NCI-H460 (cell line): ENCODE measurements at regions not wholly inside any gene's neighbourhood (a gene's known extent, or its start where the extent isn't known, plus 50 kb on each side); places are given as distances from the start of the nearest gene placed in this dataset.
"Not testable (repeated sequence)": the region's sequence is repeated elsewhere in the genome, so short reads cannot be mapped to it uniquely, and the experiment has no call there.

Experiments
- DNase-seq: peaks from one replicate; pipeline ENCODE4 v3.0.0-alpha.2; 2016; ENCODE audit warnings: low read depth; ENCODE audit errors: extremely low read depth

DNA sequence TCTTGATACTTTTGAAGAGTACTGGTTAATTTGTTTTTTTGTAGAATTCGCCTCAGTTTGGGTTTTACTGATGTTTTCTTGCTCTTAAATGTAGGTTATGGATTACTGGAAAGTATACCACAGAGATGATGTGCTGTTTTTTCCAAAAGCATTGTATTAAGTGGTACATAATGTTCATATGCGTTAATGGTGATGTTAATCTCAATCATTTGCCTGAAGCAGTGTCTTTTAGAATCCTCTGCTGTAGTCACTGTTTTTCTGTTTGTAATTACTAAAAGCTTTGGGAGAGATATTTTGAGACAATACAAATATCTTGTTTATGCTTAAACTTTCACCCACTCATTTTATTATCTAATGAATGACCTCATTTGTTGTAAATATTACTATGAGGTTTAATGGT is 163.4 kb upstream of the LRP1B start:
- DNase-seq, result no peak

- DNase-seq, result no peak
These were observed 161.2 kb upstream of the LRP1B start for GRCh38 chr2:142291969-142292368.

GRCh38 chr2:142290931-142291330 is 160.1 kb upstream of the LRP1B start:
- no peak for DNase-seq

DNA sequence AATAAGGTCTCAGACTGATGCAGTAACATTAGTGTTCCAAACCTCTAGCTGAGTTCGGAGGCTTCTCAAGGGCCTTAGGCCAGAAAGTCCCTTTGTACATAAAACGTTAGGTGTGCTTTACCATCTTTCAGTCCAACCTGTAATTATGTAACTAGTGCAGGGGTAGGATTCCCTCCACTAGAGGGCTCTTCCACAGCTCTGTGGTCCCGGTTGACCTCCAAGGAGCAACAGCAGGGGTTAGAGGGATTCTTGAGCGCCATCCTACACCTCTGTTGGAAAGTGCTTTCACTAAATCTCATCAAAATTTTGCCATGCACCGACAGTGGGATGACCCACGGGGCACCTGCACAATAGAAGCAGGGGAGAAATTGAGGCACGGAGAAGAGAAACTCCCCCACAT is 155.8 kb upstream of the LRP1B start:
- DNase-seq, result peak; percentile 12

DNA sequence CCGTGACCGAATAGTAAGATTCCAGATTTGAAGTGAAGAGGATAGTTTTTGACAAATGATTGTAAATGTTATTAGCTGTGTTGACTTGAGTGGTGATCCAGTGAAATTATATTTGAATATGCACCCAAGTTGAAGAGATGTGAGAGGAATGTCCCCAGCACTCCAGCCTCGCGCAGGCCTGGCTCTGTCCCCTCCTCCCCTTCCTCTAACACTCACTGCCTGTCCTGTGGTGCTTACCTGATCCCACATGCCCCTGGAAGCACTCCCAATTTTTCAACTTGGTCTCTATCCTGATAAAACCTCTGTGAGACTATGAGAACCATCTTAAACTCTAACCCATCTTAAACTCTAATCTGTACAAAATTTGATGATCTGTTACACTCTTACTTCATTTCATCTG is 154.7 kb upstream of the LRP1B start:
- no peak for DNase-seq

DNA sequence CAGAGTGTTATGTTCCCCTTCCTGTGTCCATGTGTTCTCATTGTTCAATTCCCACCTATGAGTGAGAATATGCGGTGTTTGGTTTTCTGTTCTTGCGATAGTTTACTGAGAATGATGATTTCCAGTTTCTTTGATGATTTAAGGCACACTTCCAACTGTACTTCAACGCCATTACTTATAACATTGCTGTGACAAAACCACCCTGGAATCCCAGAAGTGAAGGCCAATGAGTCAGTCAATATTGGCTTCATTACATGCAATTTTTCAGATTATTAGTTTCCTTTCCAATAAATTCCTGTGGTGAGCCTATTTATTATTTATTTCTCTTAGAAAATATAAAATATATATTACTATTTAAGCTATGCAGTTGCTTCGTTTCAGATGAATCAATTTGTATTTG is 153.5 kb upstream of the LRP1B start:
- DNase-seq, result not testable (repeated sequence)

- DNase-seq, result no peak
These were observed 150.0 kb upstream of the LRP1B start for GRCh38 chr2:142280831-142281230.

DNA sequence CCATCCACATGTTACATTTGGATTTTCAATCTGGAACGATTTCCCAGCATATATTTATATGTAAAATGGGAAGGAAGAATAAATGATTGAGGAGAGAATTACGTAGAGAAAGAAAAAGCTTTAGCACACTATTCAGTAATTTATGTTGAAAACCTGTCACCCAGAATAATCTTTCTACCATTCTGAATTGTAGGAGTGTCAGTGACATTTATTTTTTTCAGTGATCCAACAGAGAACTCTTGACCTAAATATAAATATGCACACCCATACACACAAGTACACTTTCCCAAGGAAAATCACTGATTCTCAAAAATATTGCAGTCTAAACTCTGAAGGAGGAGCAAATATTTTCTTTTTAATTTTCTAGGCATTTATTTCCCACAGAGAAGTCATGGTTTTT is 140.2 kb upstream of the LRP1B start:
- DNase-seq, result no peak

GRCh38 chr2:142270291-142270690 is 139.5 kb upstream of the LRP1B start:
- DNase-seq, result no peak

GRCh38 chr2:142259356-142259755 is 128.5 kb upstream of the LRP1B start:
- no peak for DNase-seq

- DNase-seq, result no peak
These were observed 123.2 kb upstream of the LRP1B start for GRCh38 chr2:142254031-142254430.

GRCh38 chr2:142241016-142241415 is 110.2 kb upstream of the LRP1B start:
- no peak for DNase-seq

DNA sequence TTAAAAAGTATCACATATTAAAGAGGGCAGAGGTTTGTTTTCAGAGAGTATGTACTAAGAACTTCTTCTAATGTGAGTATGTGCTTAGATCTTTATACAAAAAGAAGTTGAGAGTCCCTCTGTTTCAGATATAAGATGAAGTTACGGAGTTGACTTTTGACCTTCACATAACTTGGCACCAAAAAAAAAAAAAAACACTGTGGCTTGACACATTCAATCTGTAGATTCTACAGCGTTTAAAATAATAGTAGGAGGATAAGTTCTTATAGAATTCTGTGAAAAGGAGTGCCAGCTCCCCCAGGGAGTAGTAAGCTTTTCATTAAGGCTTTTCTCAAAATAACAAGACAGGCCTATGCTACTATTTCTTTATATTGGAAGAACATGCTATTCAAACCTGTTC is 105.4 kb upstream of the LRP1B start:
- DNase-seq, result no peak

- no peak for DNase-seq
These were observed 103.9 kb upstream of the LRP1B start for GRCh38 chr2:142234741-142235140.

DNA sequence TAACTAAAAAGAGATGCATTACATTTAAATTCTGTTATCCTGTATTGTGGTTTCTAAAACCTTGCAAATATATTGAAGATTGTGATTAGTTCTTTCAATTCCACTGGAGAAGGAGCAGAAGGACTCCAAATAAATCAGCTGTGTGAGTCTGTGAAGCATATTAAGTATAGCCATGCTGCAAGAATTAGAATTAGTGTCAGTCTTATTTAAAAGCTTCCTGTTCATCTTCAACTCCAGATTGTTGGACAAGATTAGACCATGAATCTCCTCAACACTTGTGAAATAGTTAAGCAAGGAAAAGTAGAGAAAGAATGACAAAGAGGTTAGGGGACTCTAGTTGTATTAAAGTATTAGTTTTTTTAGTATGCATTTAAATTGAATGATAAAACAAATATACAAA is 92.5 kb upstream of the LRP1B start:
- DNase-seq, result no peak

GRCh38 chr2:142222715-142223114 is 91.9 kb upstream of the LRP1B start:
- DNase-seq, result no peak

DNA sequence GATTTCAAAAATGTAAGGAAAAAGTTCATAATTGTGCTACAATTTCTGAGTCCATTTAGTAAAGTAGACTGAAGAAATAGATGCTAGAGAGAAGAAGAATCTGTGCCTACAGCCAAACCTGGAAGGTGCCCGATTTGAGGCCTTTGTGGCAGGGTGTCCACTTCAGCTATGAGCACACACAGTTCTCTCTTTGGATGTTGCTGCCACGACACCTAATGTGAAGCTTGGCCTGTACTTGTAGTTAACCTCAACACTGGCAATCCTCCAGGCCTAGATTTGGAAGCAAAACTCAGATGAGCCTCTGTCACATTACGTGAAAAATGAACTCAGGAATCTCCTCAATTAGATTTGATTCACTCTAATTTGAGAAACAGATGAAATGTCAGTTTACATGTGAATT is 90.1 kb upstream of the LRP1B start:
- DNase-seq, result no peak

- no peak for DNase-seq
These were observed 89.4 kb upstream of the LRP1B start for GRCh38 chr2:142220239-142220638.

- DNase-seq, result no peak
These were observed 87.7 kb upstream of the LRP1B start for GRCh38 chr2:142218471-142218870.

DNA sequence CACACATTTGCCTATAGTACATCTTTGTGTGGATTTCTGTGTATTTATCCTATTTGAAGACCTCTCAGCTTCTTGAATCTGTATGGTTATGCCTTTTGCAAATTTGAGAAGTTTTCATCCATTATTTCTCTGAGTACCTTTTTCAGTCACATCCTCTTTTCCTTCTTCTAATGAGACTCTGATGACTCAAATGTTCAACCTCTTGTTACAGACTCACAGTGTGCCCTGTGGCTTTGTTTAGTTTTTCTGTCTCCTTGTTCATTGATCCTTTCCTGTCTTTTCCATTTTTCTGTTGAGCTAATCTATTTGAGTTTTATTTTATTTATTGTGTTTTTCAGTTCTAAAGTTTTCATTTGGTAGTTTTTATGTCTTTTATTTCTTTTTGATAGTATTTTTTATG is 87.0 kb upstream of the LRP1B start:
- DNase-seq, result no peak

- DNase-seq, result no peak
These were observed 69.2 kb upstream of the LRP1B start for GRCh38 chr2:142200062-142200461.

- no peak for DNase-seq
These were observed 68.3 kb upstream of the LRP1B start for GRCh38 chr2:142199073-142199472.

DNA sequence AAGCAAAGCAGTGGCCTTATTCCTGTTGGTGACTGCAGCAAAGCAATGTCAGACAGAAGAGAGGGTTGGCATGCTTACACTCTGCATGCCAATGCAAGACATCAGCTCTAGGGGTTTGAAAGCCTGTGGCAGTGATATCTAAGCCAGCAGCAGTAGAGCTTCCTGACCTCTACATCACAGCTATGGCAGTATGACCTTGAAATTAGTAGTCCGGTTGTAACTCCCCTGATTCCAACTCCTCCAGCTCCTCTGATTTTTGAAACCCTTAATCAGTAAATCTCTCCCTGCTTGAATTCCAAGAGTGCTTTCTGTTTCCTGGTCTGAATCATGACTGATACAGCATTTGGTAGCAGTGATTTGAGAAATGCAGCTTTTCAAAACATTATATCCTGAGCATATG is 60.0 kb upstream of the LRP1B start:
- DNase-seq, result no peak

- no peak for DNase-seq
These were observed 58.7 kb upstream of the LRP1B start for GRCh38 chr2:142189501-142189900.
